Caki2 (cell line): ENCODE measurements at regions not wholly inside any gene's neighbourhood (a gene's known extent, or its start where the extent isn't known, plus 50 kb on each side); places are given as distances from the start of the nearest gene placed in this dataset.

ENCODE experiments used
- DNase-seq: peaks from one replicate; pipeline ENCODE4 v3.0.0-alpha.2; 2015; ENCODE audit warnings: low read depth
- in situ Hi-C: cut with HindIII; loops from 2 replicates; pipeline ENCODE4 v1.10.0; 2016; ENCODE audit warnings: low sequenced_read_pairs, low pct_unique_long_range_greater_than_20kb, mixed read lengths

- no peak for DNase-seq
Measured at GRCh38 chr13:44174769-44175425, 198.7 kb upstream of the SERP2 start.

GRCh38 chr13:44176173-44176572, 197.5 kb upstream of the SERP2 start:
- DNase-seq, result no peak
- in situ Hi-C loops, result no loop called here

More at GRCh38 chr13:44174769-44175425, 198.7 kb upstream of the SERP2 start:
- in situ Hi-C loops, result no loop called here

GRCh38 chr13:44180876-44181536, 192.6 kb upstream of the SERP2 start:
- in situ Hi-C loops, result no loop called here
- no peak for DNase-seq

GRCh38 chr13:44181931-44182330, 191.7 kb upstream of the SERP2 start:
- in situ Hi-C loops, result no loop called here
- DNase-seq, result peak; percentile 43

GRCh38 chr13:44184740-44185139, 188.9 kb upstream of the SERP2 start:
- DNase-seq, result no peak
- in situ Hi-C loops, result no loop called here

- in situ Hi-C loops, result no loop called here
Measured at GRCh38 chr13:44188257-44188656, 185.4 kb upstream of the SERP2 start.

GRCh38 chr13:44189085-44189484, 184.5 kb upstream of the SERP2 start:
- DNase-seq, result no peak
- in situ Hi-C loops, result no loop called here

More at GRCh38 chr13:44188257-44188656, 185.4 kb upstream of the SERP2 start:
- DNase-seq, result peak; percentile 40

- in situ Hi-C loops, result no loop called here
- no peak for DNase-seq
Measured at GRCh38 chr13:44191103-44191502, 182.5 kb upstream of the SERP2 start.

GRCh38 chr13:44191504-44192171, 182.0 kb upstream of the SERP2 start:
- no peak for DNase-seq
- in situ Hi-C loops, result no loop called here

- in situ Hi-C loops, result no loop called here
- no peak for DNase-seq
Measured at GRCh38 chr13:44193731-44194130, 179.9 kb upstream of the SERP2 start.

GRCh38 chr13:44195245-44195644, 178.4 kb upstream of the SERP2 start:
- in situ Hi-C loops, result no loop called here
- no peak for DNase-seq

GRCh38 chr13:44196196-44196751, 177.3 kb upstream of the SERP2 start:
- DNase-seq, result no peak
- in situ Hi-C loops, result no loop called here

GRCh38 chr13:44197791-44198770, 175.5 kb upstream of the SERP2 start:
- DNase-seq, result no peak
- in situ Hi-C loops, result no loop called here

GRCh38 chr13:44198826-44199225, 174.8 kb upstream of the SERP2 start:
- in situ Hi-C loops, result no loop called here
- DNase-seq, result no peak

- DNase-seq, result no peak
- in situ Hi-C loops, result no loop called here
Measured at GRCh38 chr13:44199627-44200207, 173.9 kb upstream of the SERP2 start.

- in situ Hi-C loops, result no loop called here
- no peak for DNase-seq
Measured at GRCh38 chr13:44206434-44206833, 167.2 kb upstream of the SERP2 start.

GRCh38 chr13:44207476-44207875, 166.1 kb upstream of the SERP2 start:
- in situ Hi-C loops, result no loop called here
- no peak for DNase-seq

GRCh38 chr13:44210525-44210924, 163.1 kb upstream of the SERP2 start:
- DNase-seq, result no peak
- in situ Hi-C loops, result no loop called here
